ENCODE measurements at regions not wholly inside any gene's neighbourhood (a gene's known extent, or its start where the extent isn't known, plus 50 kb on each side); places are given as distances from the start of the nearest gene placed in this dataset.

GRCh38 chr10:44787480-44788075, 123.6 kb upstream of the TMEM72 start:
- TF ChIP-seq RAD21 (IDR thresholded peaks at IDR 0.05; ENCODE audit: low read depth): no peak
- no peak for TF ChIP-seq NFIC (IDR thresholded peaks at IDR 0.05)
- no peak for TF ChIP-seq CEBPB (IDR thresholded peaks at IDR 0.05)
- TF ChIP-seq EP300 (IDR thresholded peaks at IDR 0.05; ENCODE audit: borderline replicate concordance): no peak
